Fibroblast of lung (primary cell): ENCODE measurements at regions not wholly inside any gene's neighbourhood (a gene's known extent, or its start where the extent isn't known, plus 50 kb on each side); places are given as distances from the start of the nearest gene placed in this dataset.

Experiments
- DNase-seq, 2 donors: peaks; one replicate each; pipeline versions ENCODE4 v3.0.0 to v3.0.0-alpha.2; 2010; ENCODE audit warnings: low read depth in 2 of 2
- H2AFZ ChIP-seq: 2 replicates; pipeline ENCODE4 v1.5.1; 2012; ENCODE audit warnings: low read length, control low read depth, inconsistent platforms
- H3K27ac ChIP-seq: 2 replicates; pipeline ENCODE4 v1.5.1; 2011; ENCODE audit warnings: low read length, control low read depth; ENCODE audit not compliant: insufficient read depth
- H3K27me3 ChIP-seq: 2 replicates; pipeline ENCODE4 v1.5.1; 2011; ENCODE audit warnings: mild to moderate bottlenecking, low read length; ENCODE audit not compliant: control insufficient read depth, insufficient read depth
- H3K36me3 ChIP-seq: 2 replicates; pipeline ENCODE4 v1.5.1; 2011; ENCODE audit warnings: low read length; ENCODE audit not compliant: control insufficient read depth, insufficient read depth
- H3K4me1 ChIP-seq: 2 replicates; pipeline ENCODE4 v1.5.1; 2011; ENCODE audit warnings: low read length; ENCODE audit not compliant: control insufficient read depth, insufficient read depth; ENCODE audit errors: extremely low read depth
- H3K4me2 ChIP-seq: 2 replicates; pipeline ENCODE4 v1.5.1; 2011; ENCODE audit warnings: low read length, control low read depth; ENCODE audit not compliant: insufficient read depth; ENCODE audit errors: extremely low read depth
- H3K4me3 ChIP-seq, 4 experiments: fragments of 200-600 bp in 1 of 4; sonication (generic) in 1 of 4; replicated peaks in 1 of 4; 2 replicates each; pipeline ENCODE4 v1.5.1; 2011 to 2016; ENCODE audit warnings: low read length in 4 of 4, low read depth in 3 of 4, mild to moderate bottlenecking in 3 of 4, control low read depth in 2 of 4, inconsistent platforms in 1 of 4, mixed read lengths in 1 of 4; ENCODE audit not compliant: insufficient read depth in 1 of 4; ENCODE audit errors: control extremely low read depth in 1 of 4
- H3K79me2 ChIP-seq: 2 replicates; pipeline ENCODE4 v1.5.1; 2012; ENCODE audit warnings: mild to moderate bottlenecking, low read length, inconsistent platforms; ENCODE audit not compliant: control insufficient read depth, insufficient read depth
- H3K9ac ChIP-seq: 2 replicates; pipeline ENCODE4 v1.5.1; 2011; ENCODE audit warnings: mild to moderate bottlenecking, low read length, control low read depth; ENCODE audit not compliant: insufficient read depth
- H3K9me3 ChIP-seq: 2 replicates; pipeline ENCODE4 v1.5.1; 2012; ENCODE audit warnings: low read depth, low read length; ENCODE audit not compliant: control insufficient read depth, insufficient read depth
- H4K20me1 ChIP-seq: 2 replicates; pipeline ENCODE4 v1.5.1; 2011; ENCODE audit warnings: low read length; ENCODE audit not compliant: control insufficient read depth, insufficient read depth; ENCODE audit errors: extremely low read depth
- CTCF ChIP-seq, 2 donors: IDR thresholded peaks in 1 of 2; conservative IDR thresholded peaks in 1 of 2; 1 replicate in 1 of 2; 2 replicates in 1 of 2; pipeline ENCODE4 v1.5.1; 2011 to 2012; ENCODE audit warnings: low read length in 2 of 2, control low read depth in 1 of 2, inconsistent platforms in 1 of 2, low read depth in 1 of 2, mild to moderate bottlenecking in 1 of 2
- EZH2 ChIP-seq: IDR thresholded peaks from 2 replicates; pipeline ENCODE4 v1.5.1; 2012; ENCODE audit warnings: low read length, control low read depth, mild to moderate bottlenecking; ENCODE audit errors: missing control alignments

GRCh38 chr22:49032821-49033220, 794.9 kb downstream of the BRD1 start:
- DNase-seq = no peak

GRCh38 chr22:49031746-49032330, 795.8 kb downstream of the BRD1 start:
- Histone ChIP-seq H3K9ac (no peak overlapping the region), H3K4me1 (no peaks in the 10 kb centered on the region), H4K20me1 (no peaks in the 10 kb centered on the region), H3K9me3 (no peaks in the 10 kb centered on the region), H3K79me2 (no peaks in the 10 kb centered on the region), H3K27me3 (no peaks in the 10 kb centered on the region), H3K4me2 (no peak overlapping the region), H2AFZ (no peak overlapping the region), H3K4me3 (no peak overlapping the region), H3K27ac (no peak overlapping the region), H3K36me3 (no peaks in the 10 kb centered on the region)
- TF ChIP-seq EZH2 (no peak), CTCF (conservative IDR thresholded peaks at IDR 0.05 in 1 of 2, IDR thresholded peaks at IDR 0.05 in 1 of 2; ENCODE audit: low read depth in 1 of 2, low read length in 2 of 2) (no peak)
- DNase-seq = no peak

More at GRCh38 chr22:49032821-49033220, 794.9 kb downstream of the BRD1 start:
- no peaks in the 10 kb centered on the region for H3K36me3 ChIP-seq
- no peak overlapping the region for H3K4me3 ChIP-seq
- no peak overlapping the region for H3K27ac ChIP-seq
- no peak for TF ChIP-seq EZH2
- TF ChIP-seq CTCF (conservative IDR thresholded peaks at IDR 0.05 in 1 of 2, IDR thresholded peaks at IDR 0.05 in 1 of 2; ENCODE audit: low read depth in 1 of 2, low read length in 2 of 2) = no peak
- H3K9ac ChIP-seq = no peak overlapping the region
- no peaks in the 10 kb centered on the region for H3K4me1 ChIP-seq
- H3K4me2 ChIP-seq = no peak overlapping the region
- no peaks in the 10 kb centered on the region for H3K27me3 ChIP-seq
- no peaks in the 10 kb centered on the region for H3K9me3 ChIP-seq
- no peak overlapping the region for H2AFZ ChIP-seq
- H4K20me1 ChIP-seq = no peaks in the 10 kb centered on the region
- H3K79me2 ChIP-seq = no peaks in the 10 kb centered on the region

- Histone ChIP-seq H3K36me3 (no peaks in the 10 kb centered on the region), H3K4me3 (no peak overlapping the region), H3K9ac (no peak overlapping the region), H4K20me1 (no peaks in the 10 kb centered on the region), H2AFZ (no peak overlapping the region), H3K4me2 (no peak overlapping the region), H3K4me1 (no peaks in the 10 kb centered on the region), H3K9me3 (no peaks in the 10 kb centered on the region), H3K27ac (no peak overlapping the region), H3K79me2 (no peaks in the 10 kb centered on the region), H3K27me3 (no peaks in the 10 kb centered on the region)
- TF ChIP-seq EZH2 (no peak), CTCF (conservative IDR thresholded peaks at IDR 0.05 in 1 of 2, IDR thresholded peaks at IDR 0.05 in 1 of 2; ENCODE audit: low read depth in 1 of 2, low read length in 2 of 2) (no peak)
- DNase-seq = no peak
Observed at GRCh38 chr22:49028111-49028510, 799.6 kb downstream of the BRD1 start.
